HEK293 (cell line): ENCODE measurements at regions not wholly inside any gene's neighbourhood (a gene's known extent, or its start where the extent isn't known, plus 50 kb on each side); places are given as distances from the start of the nearest gene placed in this dataset.

Source experiments
- BCL11A ChIP-seq: fragments of 450-650 bp; formaldehyde crosslinking; IDR thresholded peaks from 2 replicates; pipeline ENCODE4 v1.5.1; 2016; ENCODE audit warnings: low read depth, missing biosample characterization, missing genetic modification characterization
- CTCF ChIP-seq: fragments of 450-650 bp; formaldehyde crosslinking; IDR thresholded peaks from 2 replicates; pipeline ENCODE4 v1.5.1; 2016; ENCODE audit warnings: missing biosample characterization, missing genetic modification characterization
- MEIS1 ChIP-seq: sonication (generic); formaldehyde crosslinking; IDR thresholded peaks from 2 replicates; pipeline ENCODE4 v1.8.1; 2022; ENCODE audit warnings: missing genetic modification reagents, mild to moderate bottlenecking, borderline replicate concordance
- ZNF335 ChIP-seq: fragments of 450-650 bp; formaldehyde crosslinking; conservative IDR thresholded peaks from 2 replicates; pipeline ENCODE4 v1.5.1; 2016; ENCODE audit warnings: missing biosample characterization, missing genetic modification characterization

- no peak for TF ChIP-seq CTCF (tag by site-specific recombination)
- no peak for TF ChIP-seq BCL11A (tag by site-specific recombination)
- no peak for TF ChIP-seq MEIS1
- no peak for TF ChIP-seq ZNF335 (tag by site-specific recombination)
Observed at GRCh38 chr7:41220266-41220665, 482.6 kb downstream of the INHBA start.
